ENCODE measurements at regions not wholly inside any gene's neighbourhood (a gene's known extent, or its start where the extent isn't known, plus 50 kb on each side); places are given as distances from the start of the nearest gene placed in this dataset.

GRCh38 chr20:11849270-11849915, 68.3 kb upstream of the BTBD3 start:
- Histone ChIP-seq H3K79me2 (replicated peaks; ENCODE audit: insufficient read depth, low read length) (no peaks in the 10 kb centered on the region), H3K9me3 (ENCODE audit: low read length) (no peaks in the 10 kb centered on the region), H2AFZ (ENCODE audit: low read depth, low read length) (no peak overlapping the region), H3K36me3 (ENCODE audit: insufficient read depth, low read length) (no peaks in the 10 kb centered on the region), H3K9me2 (ENCODE audit: insufficient read depth, low read length) (no peaks in the 10 kb centered on the region), H3F3A (ENCODE audit: insufficient read depth, low read length, poor library complexity, severe bottlenecking) (no peaks in the 10 kb centered on the region), H3K4me3 (ENCODE audit: low read length) (no peak overlapping the region), H3K27ac (ENCODE audit: low read length) (no peak overlapping the region), H4K20me1 (ENCODE audit: insufficient read depth) (no peaks in the 10 kb centered on the region), H3K9ac (ENCODE audit: low read length) (no peak overlapping the region), H3K27me3 (ENCODE audit: insufficient read depth, low read depth, low read length) (no peaks in the 10 kb centered on the region), H3K4me2 (ENCODE audit: low read length) (no peak overlapping the region)
- no peak for TF ChIP-seq RAD21 (conservative IDR thresholded peaks at IDR 0.05)
- no peak for TF ChIP-seq EP300 (conservative IDR thresholded peaks at IDR 0.05; ENCODE audit: poor library complexity, severe bottlenecking)
- TF ChIP-seq TAF1 (IDR thresholded peaks at IDR 0.05; ENCODE audit: low read depth): no peak
- TF ChIP-seq EZH2 (IDR thresholded peaks at IDR 0.05; ENCODE audit: borderline replicate concordance, insufficient read depth, low read length, poor library complexity, severe bottlenecking): no peak
- no peak for TF ChIP-seq MXI1 (conservative IDR thresholded peaks at IDR 0.05; ENCODE audit: poor library complexity, severe bottlenecking)
- no peak for TF ChIP-seq SMC3 (conservative IDR thresholded peaks at IDR 0.05; ENCODE audit: poor library complexity)
- no peak for TF ChIP-seq REST (IDR thresholded peaks at IDR 0.05; ENCODE audit: borderline replicate concordance)
- no peak for TF ChIP-seq POLR2AphosphoS5 (IDR thresholded peaks at IDR 0.05)
- TF ChIP-seq, protein P1, sequence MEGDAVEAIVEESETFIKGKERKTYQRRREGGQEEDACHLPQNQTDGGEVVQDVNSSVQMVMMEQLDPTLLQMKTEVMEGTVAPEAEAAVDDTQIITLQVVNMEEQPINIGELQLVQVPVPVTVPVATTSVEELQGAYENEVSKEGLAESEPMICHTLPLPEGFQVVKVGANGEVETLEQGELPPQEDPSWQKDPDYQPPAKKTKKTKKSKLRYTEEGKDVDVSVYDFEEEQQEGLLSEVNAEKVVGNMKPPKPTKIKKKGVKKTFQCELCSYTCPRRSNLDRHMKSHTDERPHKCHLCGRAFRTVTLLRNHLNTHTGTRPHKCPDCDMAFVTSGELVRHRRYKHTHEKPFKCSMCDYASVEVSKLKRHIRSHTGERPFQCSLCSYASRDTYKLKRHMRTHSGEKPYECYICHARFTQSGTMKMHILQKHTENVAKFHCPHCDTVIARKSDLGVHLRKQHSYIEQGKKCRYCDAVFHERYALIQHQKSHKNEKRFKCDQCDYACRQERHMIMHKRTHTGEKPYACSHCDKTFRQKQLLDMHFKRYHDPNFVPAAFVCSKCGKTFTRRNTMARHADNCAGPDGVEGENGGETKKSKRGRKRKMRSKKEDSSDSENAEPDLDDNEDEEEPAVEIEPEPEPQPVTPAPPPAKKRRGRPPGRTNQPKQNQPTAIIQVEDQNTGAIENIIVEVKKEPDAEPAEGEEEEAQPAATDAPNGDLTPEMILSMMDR (IDR thresholded peaks at IDR 0.05; ENCODE audit: poor library complexity, severe bottlenecking): no peak

DNA sequence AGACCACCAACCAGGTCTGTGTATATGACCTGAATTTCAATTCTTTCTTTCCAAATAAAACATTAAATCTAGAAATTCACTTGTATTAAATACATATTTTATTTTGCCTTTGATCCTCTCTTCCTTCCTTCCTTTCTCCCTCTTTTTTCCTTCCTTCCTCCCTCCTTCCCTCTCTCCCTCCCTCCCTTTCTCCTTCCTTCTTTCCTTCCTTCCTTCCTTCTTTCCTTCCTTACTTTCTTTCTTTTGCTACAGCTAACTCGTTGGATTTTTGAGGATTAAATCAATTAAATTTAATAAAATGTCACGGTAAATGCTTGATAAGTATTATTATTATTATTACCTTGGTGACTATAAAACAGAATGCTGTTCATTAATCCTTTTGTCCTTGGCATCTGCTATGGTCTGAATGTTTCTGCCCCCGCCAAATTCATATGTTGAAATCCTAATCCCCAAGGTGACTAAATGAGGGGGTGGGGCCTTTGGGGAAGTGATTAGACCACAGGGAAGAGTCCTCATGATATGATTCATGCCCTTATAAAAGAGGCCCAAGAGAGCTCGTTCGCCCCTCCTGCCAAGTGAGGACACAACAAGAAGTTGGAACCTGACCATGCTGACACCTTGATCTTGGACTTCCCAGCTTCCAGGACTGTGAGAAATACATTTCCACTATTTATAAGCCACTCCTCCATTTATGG, 67.6 kb upstream of the BTBD3 start:
- Histone ChIP-seq H3K9me3 (ENCODE audit: low read length) (no peaks in the 10 kb centered on the region), H3F3A (ENCODE audit: insufficient read depth, low read length, poor library complexity, severe bottlenecking) (no peaks in the 10 kb centered on the region), H3K4me2 (ENCODE audit: low read length) (no peak overlapping the region), H3K27me3 (ENCODE audit: insufficient read depth, low read depth, low read length) (no peaks in the 10 kb centered on the region), H3K79me2 (replicated peaks; ENCODE audit: insufficient read depth, low read length) (no peaks in the 10 kb centered on the region), H3K9ac (ENCODE audit: low read length) (no peak overlapping the region), H3K27ac (ENCODE audit: low read length) (no peak overlapping the region), H4K20me1 (ENCODE audit: insufficient read depth) (no peaks in the 10 kb centered on the region), H2AFZ (ENCODE audit: low read depth, low read length) (no peak overlapping the region), H3K9me2 (ENCODE audit: insufficient read depth, low read length) (no peaks in the 10 kb centered on the region), H3K36me3 (ENCODE audit: insufficient read depth, low read length) (no peaks in the 10 kb centered on the region), H3K4me3 (ENCODE audit: low read length) (no peak overlapping the region)
- TF ChIP-seq, protein P1 (IDR thresholded peaks at IDR 0.05; ENCODE audit: poor library complexity, severe bottlenecking): no peak
- TF ChIP-seq EP300 (conservative IDR thresholded peaks at IDR 0.05; ENCODE audit: poor library complexity, severe bottlenecking): no peak
- no peak for TF ChIP-seq EZH2 (IDR thresholded peaks at IDR 0.05; ENCODE audit: borderline replicate concordance, insufficient read depth, low read length, poor library complexity, severe bottlenecking)
- no peak for TF ChIP-seq POLR2AphosphoS5 (IDR thresholded peaks at IDR 0.05)
- TF ChIP-seq MXI1 (conservative IDR thresholded peaks at IDR 0.05; ENCODE audit: poor library complexity, severe bottlenecking): no peak
- no peak for TF ChIP-seq REST (IDR thresholded peaks at IDR 0.05; ENCODE audit: borderline replicate concordance)
- TF ChIP-seq RAD21 (conservative IDR thresholded peaks at IDR 0.05): no peak
- TF ChIP-seq SMC3 (conservative IDR thresholded peaks at IDR 0.05; ENCODE audit: poor library complexity): no peak
- TF ChIP-seq TAF1 (IDR thresholded peaks at IDR 0.05; ENCODE audit: low read depth): no peak

All from neural cell (in vitro differentiated cells).